Activated CD4-positive, alpha-beta T cell treated with anti-CD3 and anti-CD28 coated beads, Interleukin-2, amount 50 U/mL, for 16 hours (primary cell): ENCODE measurements at regions not wholly inside any gene's neighbourhood (a gene's known extent, or its start where the extent isn't known, plus 50 kb on each side); places are given as distances from the start of the nearest gene placed in this dataset.
"Not testable (repeated sequence)": the region's sequence is repeated elsewhere in the genome, so short reads cannot be mapped to it uniquely, and the experiment has no call there.

Experiments
- DNase-seq: peaks from one replicate; pipeline ENCODE4 v3.0.0-alpha.2; 2020

DNA sequence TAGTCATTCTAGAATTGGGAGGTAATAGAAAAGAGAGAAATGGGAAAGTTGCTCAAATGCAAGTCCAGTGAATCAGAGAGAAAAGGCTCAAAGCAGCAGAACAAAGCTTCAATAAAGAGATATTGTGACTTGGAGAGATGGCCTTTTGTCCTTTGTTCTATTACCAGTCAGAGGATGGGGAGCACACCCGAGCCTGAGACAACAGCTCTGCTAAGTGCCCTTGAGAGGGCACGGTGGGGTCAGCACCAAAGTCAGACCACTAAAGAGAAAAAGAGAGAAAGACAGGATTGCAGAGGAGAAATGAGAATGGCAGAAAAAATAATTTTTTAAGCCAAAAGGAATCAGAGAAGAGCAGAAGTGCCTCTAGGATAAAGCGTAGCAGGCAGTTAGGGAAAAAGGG, 553.1 kb downstream of the TTLL7 start:
- DNase-seq: not testable (repeated sequence)

DNA sequence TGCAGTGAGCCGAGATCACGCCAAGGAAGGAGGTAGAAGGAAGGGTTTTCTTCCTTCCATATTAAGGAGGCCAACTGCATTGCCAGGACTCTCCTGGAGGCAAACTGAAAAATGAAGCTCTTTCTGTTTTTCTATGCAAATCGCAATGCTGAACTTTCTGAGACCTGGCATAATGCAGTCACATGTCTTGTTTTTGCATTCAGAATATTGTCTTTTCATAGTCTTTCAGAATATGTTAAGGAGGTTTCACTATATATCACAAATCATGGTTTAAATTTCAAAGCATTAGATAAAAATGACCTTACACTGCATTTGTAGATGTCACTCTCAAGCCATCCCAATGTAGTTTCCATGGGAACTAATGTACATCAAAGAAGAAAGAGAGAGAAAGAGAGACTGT, 556.5 kb downstream of the TTLL7 start:
- not testable (repeated sequence) for DNase-seq

DNA sequence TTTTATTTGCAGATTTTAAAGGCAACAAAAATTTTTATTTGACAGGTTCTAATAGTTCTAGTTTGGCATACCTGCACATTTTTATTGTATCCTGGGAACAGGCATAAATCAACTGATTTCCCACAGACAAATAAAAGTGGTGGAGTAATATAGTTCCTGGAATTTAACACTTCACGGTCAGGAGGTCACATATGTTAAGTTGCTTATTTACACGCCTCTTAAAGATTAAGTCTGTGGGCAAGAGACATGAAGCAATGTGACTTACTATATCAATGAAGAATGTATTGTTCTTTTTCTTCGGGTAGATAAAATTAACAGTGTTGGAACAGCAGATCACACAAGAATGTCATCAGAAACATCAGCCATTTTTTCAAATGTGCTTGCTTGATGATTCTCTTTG, 558.3 kb downstream of the TTLL7 start:
- not testable (repeated sequence) for DNase-seq

DNA sequence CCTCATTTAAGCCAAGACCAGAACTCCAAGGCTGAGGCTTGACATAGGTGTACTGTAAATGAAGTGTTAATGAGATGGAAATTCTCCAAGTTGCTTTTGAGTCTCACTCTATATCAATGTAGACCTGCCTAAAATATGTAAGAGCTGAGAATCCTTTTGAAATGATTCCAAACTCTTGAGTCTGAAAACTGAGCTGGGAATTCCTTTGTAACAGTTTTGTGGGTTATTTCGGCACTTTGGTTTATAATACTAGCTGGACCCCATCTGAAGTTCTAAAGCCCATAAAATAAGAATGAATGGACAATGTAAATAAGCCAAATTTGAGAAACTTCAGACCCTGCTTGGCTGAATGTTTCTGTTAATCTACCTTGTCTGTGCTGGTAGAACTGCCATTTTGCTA, 558.9 kb downstream of the TTLL7 start:
- DNase-seq: not testable (repeated sequence)

DNA sequence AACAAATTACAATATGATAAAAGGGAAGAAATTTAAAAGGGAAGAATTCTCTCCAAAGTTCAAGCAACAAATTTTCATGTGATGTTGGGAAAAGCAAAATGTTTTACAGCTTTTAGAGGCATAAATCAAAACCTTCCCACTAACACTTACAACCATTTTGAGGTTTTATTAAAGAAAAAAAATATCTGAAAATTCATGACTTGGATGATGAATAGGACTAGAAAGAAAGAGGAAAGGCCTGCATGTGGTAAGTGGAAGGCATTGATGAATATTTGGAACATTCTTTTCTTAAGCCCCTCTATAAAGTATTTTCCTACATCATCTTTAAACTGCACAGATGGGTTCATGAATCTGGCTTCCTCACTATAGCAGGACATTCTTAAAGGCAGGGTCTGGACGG, 560.6 kb downstream of the TTLL7 start:
- not testable (repeated sequence) for DNase-seq

DNA sequence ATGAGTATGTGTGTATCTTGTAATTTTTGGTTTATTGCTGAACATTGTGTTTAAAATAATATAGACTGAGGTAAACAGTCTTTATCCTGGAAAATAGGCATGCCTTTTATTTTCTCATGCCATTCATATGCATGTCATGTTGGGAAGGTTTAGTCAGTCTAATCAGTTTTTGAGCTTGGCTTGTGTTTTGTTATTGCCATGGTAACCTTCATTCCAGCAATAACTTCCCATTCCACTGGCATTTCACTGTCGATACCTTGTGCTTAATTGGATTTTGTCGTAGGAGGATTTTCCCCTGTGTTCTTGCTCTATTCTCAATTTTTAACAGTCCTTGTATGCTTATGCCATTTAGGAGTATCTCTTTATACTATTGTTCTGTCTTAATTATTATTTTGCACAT, 563.6 kb downstream of the TTLL7 start:
- not testable (repeated sequence) for DNase-seq

DNA sequence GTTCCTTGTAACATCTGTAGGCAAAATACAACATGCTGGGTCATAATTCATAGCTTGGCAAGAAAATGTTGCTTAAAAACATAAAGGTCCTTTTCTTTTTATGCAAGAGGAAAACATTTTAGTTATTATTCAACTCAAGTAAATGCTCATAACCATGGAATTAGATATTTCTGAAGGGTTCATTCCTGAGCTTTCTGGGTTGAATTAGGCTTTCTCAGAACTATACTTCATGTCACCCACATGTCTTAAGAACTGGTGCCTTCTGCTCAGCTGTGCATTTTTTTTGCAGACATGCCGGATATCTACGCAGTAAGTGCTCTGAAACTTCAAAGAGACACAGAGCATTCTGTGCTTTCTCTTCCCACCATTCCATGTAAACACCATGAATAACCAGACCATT, 571.4 kb downstream of the TTLL7 start:
- DNase-seq: not testable (repeated sequence)

DNA sequence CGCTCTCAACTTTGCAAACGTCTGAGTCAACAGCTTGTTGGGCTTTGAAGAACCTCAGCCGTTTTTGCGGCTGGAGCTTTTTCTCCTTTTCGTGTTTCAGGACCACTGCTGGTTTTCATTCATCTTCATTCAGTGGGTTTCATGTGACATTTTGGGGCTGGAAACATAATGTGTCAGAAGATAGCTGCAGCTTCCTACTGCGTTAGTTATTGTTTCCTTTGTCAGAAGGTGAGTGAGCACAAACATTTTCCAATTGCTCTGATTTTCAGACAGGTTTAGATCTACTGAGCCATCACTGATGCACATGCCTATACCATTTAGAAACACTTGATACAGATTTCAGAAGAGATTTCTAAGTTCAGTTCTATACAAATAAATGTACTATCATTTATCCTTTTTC, 575.5 kb downstream of the TTLL7 start:
- DNase-seq: not testable (repeated sequence)

DNA sequence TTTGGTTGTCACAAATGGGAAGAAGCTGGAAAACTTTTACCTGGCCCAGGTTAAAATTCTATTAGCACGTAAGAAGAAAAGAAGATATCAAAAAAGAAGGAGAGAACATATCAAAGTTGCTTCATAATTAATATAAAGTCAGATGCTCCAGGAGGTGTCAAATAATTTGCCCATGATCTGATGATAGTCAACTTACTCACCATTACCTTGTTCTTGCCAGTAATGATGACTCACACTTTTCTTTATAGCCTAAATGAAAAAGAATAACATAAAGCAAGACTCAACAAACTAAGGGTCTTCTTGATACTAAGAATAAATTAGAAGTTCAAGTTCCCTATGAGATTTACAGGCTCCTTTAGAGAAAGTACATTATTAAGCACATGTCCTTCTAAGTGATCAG, 580.4 kb downstream of the TTLL7 start:
- no peak for DNase-seq

DNA sequence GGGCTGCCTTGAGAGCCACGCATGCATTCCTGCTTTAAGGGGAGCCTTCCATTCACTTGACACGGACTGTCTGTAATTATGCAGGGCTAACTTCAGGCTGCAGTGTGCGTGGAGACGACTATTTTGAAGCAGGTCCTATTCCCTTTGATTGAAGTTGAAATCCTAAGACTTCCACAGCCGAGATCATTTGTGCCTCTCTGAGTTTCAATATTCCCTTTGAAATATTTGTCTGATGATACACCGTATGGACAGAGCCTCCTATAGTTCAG, 585.2 kb downstream of the TTLL7 start:
- not testable (repeated sequence) for DNase-seq

DNA sequence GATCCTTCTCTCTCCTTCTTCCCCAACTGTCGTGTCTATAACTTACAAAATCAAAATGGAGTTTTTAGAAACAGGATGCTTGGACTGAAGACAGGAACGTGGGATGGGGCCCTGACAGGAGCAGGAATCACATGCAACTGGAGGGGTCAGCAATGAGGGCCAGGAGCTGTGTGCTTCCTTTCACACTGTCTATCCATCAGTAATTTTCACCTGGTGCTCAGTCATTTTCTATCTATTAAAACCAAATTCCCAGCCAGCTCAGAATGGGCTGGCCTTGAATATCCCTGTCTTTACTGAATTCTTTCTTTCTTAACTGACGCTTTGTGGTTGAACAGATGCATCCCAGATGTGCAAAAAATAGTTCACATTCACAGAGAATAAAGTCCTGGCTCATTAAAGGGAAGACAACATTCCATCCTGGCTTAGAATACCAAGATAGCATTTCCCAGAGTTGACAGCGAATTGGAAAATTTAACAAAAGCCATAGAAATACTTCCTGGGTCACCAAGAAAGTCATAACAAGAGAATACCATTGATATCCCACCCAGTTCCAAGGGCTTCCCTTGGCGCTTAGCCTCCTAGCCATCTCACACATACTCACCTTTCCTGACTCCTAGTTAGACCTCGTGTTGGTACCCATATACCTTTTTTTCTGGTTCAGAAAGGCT, 588.1 kb downstream of the TTLL7 start:
- not testable (repeated sequence) for DNase-seq

DNA sequence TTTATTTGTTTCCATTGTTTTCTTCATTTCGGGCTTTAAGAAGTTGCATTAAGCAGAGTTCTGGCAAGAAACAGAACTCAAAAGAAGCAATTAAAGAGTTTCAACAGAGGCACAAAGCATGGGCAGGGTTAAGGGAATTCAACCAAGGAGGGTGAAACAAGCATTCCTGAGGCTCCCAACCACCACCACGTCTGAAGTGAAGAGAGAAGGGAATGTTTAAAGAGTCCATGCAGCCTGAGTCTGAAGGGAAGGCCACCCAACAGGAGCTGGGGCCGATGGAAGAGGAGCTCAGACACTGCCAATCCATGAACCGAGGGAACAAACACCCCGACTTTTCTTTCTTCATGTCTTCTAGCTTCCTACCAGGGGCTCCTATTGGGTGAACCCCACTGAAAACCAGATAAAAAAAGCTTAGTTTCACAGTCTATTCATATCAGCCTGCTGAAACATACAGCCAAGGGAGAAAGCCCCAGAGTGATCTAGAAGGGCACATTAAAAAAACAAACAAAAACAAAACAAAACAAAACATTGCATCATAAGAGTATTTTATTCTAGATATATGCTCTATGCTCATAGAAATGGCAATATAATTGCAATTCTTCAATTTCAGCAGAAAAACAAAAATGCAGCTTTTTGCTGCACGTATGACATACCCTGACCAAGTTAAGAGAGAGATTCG, 592.1 kb downstream of the TTLL7 start:
- DNase-seq: not testable (repeated sequence)

DNA sequence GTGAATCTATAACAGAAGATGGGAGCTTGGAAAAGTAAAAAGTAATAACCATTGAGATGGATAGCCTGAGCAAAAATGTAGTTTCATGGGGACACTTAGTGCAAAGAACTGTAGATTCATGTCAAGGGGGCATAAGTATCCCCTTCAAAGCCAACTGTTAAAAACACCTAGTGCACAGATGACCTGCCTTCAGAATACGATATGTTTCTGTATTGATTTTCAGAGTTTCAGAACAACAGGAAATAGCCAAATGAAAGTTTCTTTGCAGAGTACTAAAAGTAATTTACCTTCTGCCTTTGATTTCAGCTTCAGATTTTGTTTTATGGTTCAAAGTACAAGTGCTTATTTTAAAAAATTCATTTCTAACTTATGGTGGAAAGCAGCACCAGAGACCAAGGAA, 593.1 kb downstream of the TTLL7 start:
- not testable (repeated sequence) for DNase-seq

DNA sequence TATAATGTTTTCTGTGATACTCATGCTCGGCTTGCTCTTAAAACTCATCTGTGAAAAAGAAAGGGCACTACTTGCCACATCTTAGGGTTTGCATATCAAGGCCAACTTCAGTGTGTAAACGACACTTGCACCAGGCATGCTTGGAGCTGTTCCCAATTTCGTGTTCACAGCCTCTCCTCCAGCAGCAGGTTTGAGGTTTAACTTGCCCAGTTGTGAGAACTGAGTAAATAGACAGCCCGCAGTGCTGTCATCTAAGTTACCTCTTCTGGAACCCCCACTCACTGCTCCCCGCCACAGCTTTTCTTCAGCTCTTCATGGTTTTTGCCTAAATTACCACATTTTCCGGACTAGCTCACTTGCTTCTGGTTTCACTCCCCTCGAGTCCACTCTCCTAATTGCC, 595.4 kb downstream of the TTLL7 start:
- not testable (repeated sequence) for DNase-seq

DNA sequence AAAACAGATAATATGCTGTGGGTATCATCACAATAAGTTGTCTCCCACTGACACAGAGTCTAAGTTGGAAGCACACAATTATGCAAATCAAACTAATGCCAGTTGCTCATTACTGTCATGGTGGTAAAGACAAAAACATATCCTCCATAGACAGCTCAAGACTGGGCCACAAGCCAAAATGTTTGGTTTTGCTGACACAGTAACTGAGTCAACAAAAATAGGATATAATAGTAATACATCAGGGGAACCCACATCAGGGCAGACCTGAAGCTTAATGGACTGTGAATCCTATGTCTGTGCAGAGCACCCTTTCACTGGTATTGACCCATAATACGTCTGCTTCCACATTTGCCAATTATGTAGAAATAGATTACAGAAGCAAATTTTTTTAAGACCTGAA, 597.8 kb downstream of the TTLL7 start:
- not testable (repeated sequence) for DNase-seq

DNA sequence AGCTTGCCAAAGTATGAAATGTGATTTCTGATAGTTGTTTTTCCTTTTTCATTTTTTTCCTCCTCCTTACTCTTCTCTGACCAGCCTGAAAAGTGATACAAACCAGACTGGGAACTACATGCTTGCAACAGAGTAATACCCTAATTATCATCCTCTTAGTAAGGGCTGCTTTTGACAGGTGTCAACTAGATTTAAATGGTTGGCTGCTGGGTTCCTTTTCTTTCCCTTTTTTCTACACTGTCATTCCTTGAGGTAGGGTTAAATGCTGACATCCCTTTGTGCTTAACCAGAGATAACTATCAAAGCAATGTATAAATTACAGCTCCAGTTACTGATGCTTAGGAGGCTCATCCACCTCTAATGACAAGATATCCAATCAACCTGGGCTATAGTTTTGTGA, 598.8 kb downstream of the TTLL7 start:
- not testable (repeated sequence) for DNase-seq

DNA sequence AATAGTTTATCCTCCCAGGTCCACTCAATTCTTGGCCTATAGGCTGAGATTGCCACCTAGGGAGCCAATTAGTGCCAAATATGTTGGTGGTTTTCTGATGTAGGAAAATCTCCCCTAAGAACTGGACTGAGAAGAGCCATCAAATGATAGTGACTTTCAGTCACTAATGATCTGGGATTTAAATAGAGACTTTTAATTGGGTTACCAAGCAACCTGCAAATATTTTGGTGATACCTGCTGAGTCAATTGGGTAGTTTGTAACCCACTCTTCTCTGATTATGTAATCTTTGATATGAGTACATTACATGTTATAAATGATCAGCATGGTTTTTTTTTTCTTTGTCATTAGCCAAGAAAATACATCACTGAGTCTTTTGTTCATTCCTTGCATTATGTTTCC, 600.8 kb downstream of the TTLL7 start:
- DNase-seq: not testable (repeated sequence)

DNA sequence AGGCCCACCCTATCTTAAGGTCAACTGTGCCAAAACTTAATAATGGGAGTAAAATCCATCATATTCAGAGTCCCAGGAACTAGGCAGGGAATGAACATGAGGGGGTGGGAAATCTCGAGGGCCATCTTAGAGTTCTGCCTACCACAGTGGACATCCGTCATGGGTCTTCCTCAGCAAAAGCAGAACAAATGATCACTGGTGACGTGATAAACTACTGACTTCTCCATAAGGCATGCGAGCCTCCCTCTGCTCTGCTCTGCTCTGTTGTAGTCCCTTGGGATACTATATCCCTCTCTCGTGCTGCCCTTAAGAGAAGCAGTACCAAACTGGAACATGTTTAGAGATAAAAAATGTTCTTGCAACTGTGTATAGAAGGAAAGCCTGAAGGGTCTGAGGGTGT, 603.8 kb downstream of the TTLL7 start:
- DNase-seq: not testable (repeated sequence)

DNA sequence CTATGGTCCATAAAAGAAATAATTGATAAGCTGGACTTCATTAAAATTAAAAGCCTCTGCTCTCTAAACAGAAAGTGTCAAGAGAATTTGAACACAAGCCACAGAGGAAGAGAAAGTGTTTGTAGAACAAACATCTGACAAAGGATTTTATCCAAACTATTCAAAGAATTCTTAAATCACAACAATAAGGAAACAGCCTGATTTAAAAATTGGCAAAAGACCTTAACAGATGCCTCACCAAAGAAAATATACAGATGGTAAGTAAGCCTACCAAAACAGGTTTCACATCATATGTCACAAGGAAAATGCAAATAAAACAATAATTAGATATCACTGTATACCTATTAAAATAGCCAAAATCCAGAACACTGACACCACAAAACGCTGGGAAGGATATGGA, 612.0 kb downstream of the TTLL7 start:
- DNase-seq: not testable (repeated sequence)

DNA sequence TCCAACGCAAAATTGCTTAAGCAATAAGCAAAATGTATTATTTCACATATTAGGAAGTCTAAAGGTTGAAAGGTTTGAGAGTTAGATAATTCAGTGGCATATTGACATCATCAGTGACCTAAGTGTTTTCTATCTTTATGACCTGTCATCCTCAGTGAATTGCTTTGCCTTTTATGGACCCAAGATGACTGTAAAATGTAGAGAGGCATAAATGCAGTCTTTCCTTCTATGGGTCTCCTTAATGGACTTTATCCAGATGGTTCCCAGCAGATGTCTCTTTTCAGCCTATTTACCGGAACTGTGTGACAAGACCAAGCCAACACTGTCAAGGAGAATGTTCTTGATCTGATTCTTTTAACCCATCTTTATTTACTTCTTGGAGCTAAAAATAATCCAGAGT, 615.8 kb downstream of the TTLL7 start:
- DNase-seq: not testable (repeated sequence)

DNA sequence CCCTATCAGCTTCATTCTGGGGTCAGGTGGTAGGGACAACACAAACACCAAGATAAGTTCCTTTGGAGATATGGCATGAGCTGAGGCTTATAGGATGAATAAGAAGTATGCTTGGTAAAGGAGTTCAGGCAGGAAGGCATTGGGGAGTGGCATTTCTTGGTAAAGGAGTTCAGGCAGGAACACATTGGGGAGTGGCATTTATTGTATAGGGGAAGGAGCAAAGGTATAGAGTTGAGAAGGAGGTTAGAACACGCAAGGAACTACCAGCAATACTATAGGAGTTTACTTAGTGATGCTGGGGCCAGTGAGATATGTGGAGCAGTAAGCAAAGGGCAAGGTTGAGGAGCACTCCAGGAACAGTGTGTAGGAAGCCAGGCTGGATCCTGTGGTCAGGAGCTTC, 625.9 kb downstream of the TTLL7 start:
- not testable (repeated sequence) for DNase-seq

DNA sequence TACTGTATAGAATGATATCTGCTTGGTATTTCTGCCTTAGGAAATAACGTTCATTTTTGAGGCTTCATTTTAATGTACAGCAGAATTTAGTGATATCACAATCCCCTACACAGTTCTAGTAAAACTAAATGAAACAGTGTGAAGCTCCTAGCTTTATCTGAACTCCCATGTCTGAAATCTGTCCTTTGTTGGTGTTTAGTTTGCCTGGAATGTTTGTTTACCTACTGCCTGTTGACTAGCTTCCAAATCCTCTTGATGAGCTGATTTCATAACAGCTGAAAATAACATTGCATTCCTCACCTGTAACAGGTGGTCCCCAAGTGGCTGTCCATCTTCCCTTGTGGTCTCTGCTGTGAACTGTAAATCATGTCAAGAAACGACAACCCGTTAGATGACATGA, 629.1 kb downstream of the TTLL7 start:
- DNase-seq: not testable (repeated sequence)

DNA sequence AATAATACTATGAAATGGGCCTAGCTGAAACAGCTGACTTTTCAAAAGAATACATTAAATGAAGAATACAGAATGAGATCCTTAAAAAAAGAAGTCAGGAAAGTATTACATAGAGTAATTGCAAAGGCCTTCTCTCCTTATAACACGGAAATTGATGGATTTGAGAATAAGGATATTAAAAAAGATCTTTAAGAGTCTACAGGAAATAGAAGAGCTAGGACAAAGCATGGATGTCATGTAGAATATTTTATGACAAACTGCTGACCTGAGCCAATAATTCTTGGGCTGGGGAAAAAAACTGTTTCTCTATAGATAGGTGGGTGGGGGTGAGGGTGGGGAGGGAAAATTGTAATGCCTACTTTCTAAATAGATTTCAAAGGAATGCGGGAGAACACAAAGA, 633.6 kb downstream of the TTLL7 start:
- DNase-seq: not testable (repeated sequence)

DNA sequence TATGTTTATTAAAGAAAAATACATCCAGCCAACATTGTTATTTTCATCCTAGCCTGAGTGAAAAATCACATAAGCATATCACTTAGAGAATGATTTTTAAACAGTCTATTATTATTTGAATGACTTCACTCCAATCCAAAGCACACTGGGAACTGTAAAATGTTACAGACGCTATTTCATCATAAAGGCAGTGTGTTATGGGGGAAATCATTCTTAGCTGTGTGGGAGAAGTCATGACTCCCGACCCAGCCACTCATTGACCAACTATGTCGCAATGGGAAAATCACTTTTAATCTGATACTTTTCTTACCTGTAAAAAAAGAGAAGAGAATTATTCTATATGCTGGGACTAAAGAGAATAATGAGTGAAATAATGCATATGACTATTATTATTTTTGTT, 653.6 kb downstream of the TTLL7 start:
- DNase-seq: not testable (repeated sequence)

DNA sequence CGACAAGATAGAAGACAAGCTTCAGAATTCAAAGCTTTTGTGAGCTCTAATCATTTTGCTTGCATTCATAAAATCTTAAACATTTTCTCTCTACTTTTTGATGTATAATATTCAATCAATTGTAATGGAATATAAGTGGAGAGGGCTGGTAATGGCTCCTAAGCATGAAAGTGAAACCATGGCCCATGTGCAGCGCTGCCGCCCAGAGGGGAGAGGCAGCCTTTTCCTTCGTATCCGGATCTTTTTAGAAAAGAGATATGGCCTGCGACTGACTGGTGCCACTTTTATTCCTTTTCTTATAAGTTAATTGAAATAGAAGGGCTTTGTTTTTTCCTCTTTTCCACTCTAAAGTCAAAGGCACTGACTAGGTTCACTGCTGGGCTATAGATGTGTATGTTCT, 655.2 kb downstream of the TTLL7 start:
- DNase-seq: not testable (repeated sequence)
